ENCODE measurements at regions not wholly inside any gene's neighbourhood (a gene's known extent, or its start where the extent isn't known, plus 50 kb on each side); places are given as distances from the start of the nearest gene placed in this dataset.

- TF ChIP-seq POLR2AphosphoS5 (IDR thresholded peaks at IDR 0.05; ENCODE audit: low read depth, low read length) (no peak), POLR2A (IDR thresholded peaks at IDR 0.05; ENCODE audit: low read depth, low read length) (no peak)
Observed at GRCh38 chr10:44828508-44829142, 82.5 kb upstream of the TMEM72 start.
